ENCODE measurements at regions not wholly inside any gene's neighbourhood (a gene's known extent, or its start where the extent isn't known, plus 50 kb on each side); places are given as distances from the start of the nearest gene placed in this dataset.

GRCh38 chr11:32178692-32179091, 87.8 kb downstream of the RCN1 start:
- Histone ChIP-seq H3K36me3 (ENCODE audit: low read depth) (no peaks in the 10 kb centered on the region), H3K9me3 (no peaks in the 10 kb centered on the region), H3K4me1 (ENCODE audit: low read depth) (no peaks in the 10 kb centered on the region), H3K4me3 (no peak overlapping the region)
- no peak for DNase-seq
- no peak for TF ChIP-seq CTCF (IDR thresholded peaks at IDR 0.05)
- intact Hi-C loops (cut with DNase I, micrococcal nuclease): loop anchor here in 1 of 2 donors (5.0 kb wide), 1 partner anchor 126 kb away; no protein-coding TSS in a partner anchor
- no peak for ATAC-seq

- no peaks in the 10 kb centered on the region for H3K36me3 ChIP-seq (ENCODE audit: low read depth)
- no peak for ATAC-seq
- H3K9me3 ChIP-seq: no peaks in the 10 kb centered on the region
- no peak overlapping the region for H3K4me3 ChIP-seq
- intact Hi-C loops (cut with DNase I, micrococcal nuclease): no loop called here
- no peak for DNase-seq
- no peak for TF ChIP-seq CTCF (IDR thresholded peaks at IDR 0.05)
- H3K4me1 ChIP-seq (ENCODE audit: low read depth): no peaks in the 10 kb centered on the region
These were observed 92.6 kb downstream of the RCN1 start for GRCh38 chr11:32183512-32183911.

- DNase-seq: no peak
- H3K9me3 ChIP-seq: no peaks in the 10 kb centered on the region
- H3K4me3 ChIP-seq: no peak overlapping the region
- intact Hi-C loops (cut with DNase I, micrococcal nuclease): no loop called here
- H3K4me1 ChIP-seq (ENCODE audit: low read depth): no peaks in the 10 kb centered on the region
- H3K36me3 ChIP-seq (ENCODE audit: low read depth): no peaks in the 10 kb centered on the region
- no peak for TF ChIP-seq CTCF (IDR thresholded peaks at IDR 0.05)
- no peak for ATAC-seq
These were observed 93.3 kb downstream of the RCN1 start for GRCh38 chr11:32184041-32184722.

GRCh38 chr11:32184723-32185376, 94.0 kb downstream of the RCN1 start:
- no peaks in the 10 kb centered on the region for H3K4me1 ChIP-seq (ENCODE audit: low read depth)
- ATAC-seq (no peak), DNase-seq (no peak)
- no peak overlapping the region for H3K4me3 ChIP-seq
- no peaks in the 10 kb centered on the region for H3K36me3 ChIP-seq (ENCODE audit: low read depth)
- TF ChIP-seq CTCF (IDR thresholded peaks at IDR 0.05): no peak
- H3K9me3 ChIP-seq: no peaks in the 10 kb centered on the region
- intact Hi-C loops (cut with DNase I, micrococcal nuclease): no loop called here

- Histone ChIP-seq H3K4me3 (no peak overlapping the region), H3K4me1 (ENCODE audit: low read depth) (no peaks in the 10 kb centered on the region), H3K9me3 (no peaks in the 10 kb centered on the region), H3K36me3 (ENCODE audit: low read depth) (no peaks in the 10 kb centered on the region)
- intact Hi-C loops (cut with DNase I, micrococcal nuclease): no loop called here
- no peak for TF ChIP-seq CTCF (IDR thresholded peaks at IDR 0.05)
- ATAC-seq: no peak
- no peak for DNase-seq
These were observed 95.2 kb downstream of the RCN1 start for GRCh38 chr11:32186118-32186517.

All from mucosa of descending colon (tissue), 3 donors.